A549 (cell line): ENCODE measurements at regions not wholly inside any gene's neighbourhood (a gene's known extent, or its start where the extent isn't known, plus 50 kb on each side); places are given as distances from the start of the nearest gene placed in this dataset.
A peak's percentile ranks its signal among the peaks of the same experiment; 100 is the strongest.

Experiments
- ATAC-seq, 2 experiments: fragments of 200-7000 bp in 1 of 2; fragments of >200 bp in 1 of 2; cut with Nextera tagmentation in 1 of 2; cut with Tn5 transposase in 1 of 2; 3 replicates each; pipeline versions ENCODE4 v1.8.0 to v1.9.1; 2018 to 2020; ENCODE audit warnings: mild to moderate bottlenecking in 1 of 2, moderate library complexity in 1 of 2
- CTCF ChIA-PET: fragments of 300-600 bp; sonication (Branson Sonifier 250); formaldehyde crosslinking; extraction: SDS; loops from one replicate; lab custom pipeline; 2021; ENCODE audit warnings: antibody characterized with exemption, inconsistent platforms; lab: Yijun Ruan, JAX
- POLR2A ChIA-PET: fragments of 350-600 bp; formaldehyde crosslinking; extraction: SDS; loops from one replicate; lab custom pipeline; 2021; ENCODE audit warnings: antibody characterized with exemption, inconsistent platforms; lab: Yijun Ruan, JAX
- DNase-seq, 2 experiments: peaks; one replicate each; pipeline versions ENCODE4 v3.0.0 to v3.0.0-alpha.2; 2011 to 2016; ENCODE audit warnings: low read depth in 1 of 2, low spot score in 1 of 2
- FAIRE-seq: peaks from 2 replicates; lab custom pipeline; 2011; peaks lifted over from hg19 to GRCh38; lab: Jason Lieb, UNC
- H3K27ac ChIP-seq, 2 experiments: fragments of >200 bp; sonication (Bioruptor Twin); formaldehyde crosslinking; 3 replicates each; pipeline ENCODE4 v1.5.1; 2016 to 2017
- H3K4me1 ChIP-seq: fragments of >200 bp; sonication (Bioruptor Twin); formaldehyde crosslinking; 3 replicates; pipeline ENCODE4 v1.6.1; 2016
- H3K4me2 ChIP-seq: fragments of >200 bp; sonication (Bioruptor Twin); formaldehyde crosslinking; 3 replicates; pipeline ENCODE4 v1.6.1; 2016
- H3K4me3 ChIP-seq: fragments of >200 bp; sonication (Bioruptor Twin); formaldehyde crosslinking; 3 replicates; pipeline ENCODE4 v1.5.1; 2016
- H3K9me3 ChIP-seq: fragments of >200 bp; sonication (Bioruptor Twin); formaldehyde crosslinking; 3 replicates; pipeline ENCODE4 v1.6.1; 2016
- CEBPB ChIP-seq, 2 experiments: fragments of >200 bp in 1 of 2; sonication (Bioruptor Twin) in 1 of 2; formaldehyde crosslinking in 1 of 2; IDR thresholded peaks; 2 replicates each; pipeline ENCODE4 v1.6.1; 2012 to 2016
- CHD4 ChIP-seq: fragments of 200-600 bp; sonication (generic); IDR thresholded peaks from 2 replicates; pipeline ENCODE4 v1.6.1; 2016; ENCODE audit warnings: antibody characterized with exemption, mild to moderate bottlenecking, borderline replicate concordance
- EHMT2 ChIP-seq: fragments of 200-600 bp; sonication (generic); IDR thresholded peaks from 2 replicates; pipeline ENCODE4 v1.6.1; 2016; ENCODE audit warnings: antibody characterized with exemption, low read depth, mild to moderate bottlenecking, moderate library complexity
- FOSB ChIP-seq: fragments of 250-450 bp; sonication (Bioruptor Pico); IDR thresholded peaks from 2 replicates; pipeline ENCODE4 v1.5.0; 2020; ENCODE audit warnings: mild to moderate bottlenecking, moderate library complexity
- FOXS1 ChIP-seq: fragments of 250-450 bp; sonication (Bioruptor Pico); IDR thresholded peaks from 2 replicates; pipeline ENCODE4 v1.5.0; 2020; ENCODE audit warnings: mild to moderate bottlenecking, moderate library complexity
- HDAC2 ChIP-seq: fragments of 200-600 bp; sonication (generic); IDR thresholded peaks from 2 replicates; pipeline ENCODE4 v1.6.1; 2016
- HOXB13 ChIP-seq: fragments of 250-450 bp; sonication (Bioruptor Pico); IDR thresholded peaks from 2 replicates; pipeline ENCODE4 v1.5.0; 2020; ENCODE audit warnings: low read depth, mild to moderate bottlenecking, moderate library complexity
- HOXB5 ChIP-seq: fragments of 250-450 bp; sonication (Bioruptor Pico); IDR thresholded peaks from 2 replicates; pipeline ENCODE4 v1.5.0; 2020; ENCODE audit warnings: mild to moderate bottlenecking, moderate library complexity
- MAFK ChIP-seq: fragments of 450-650 bp; IDR thresholded peaks from 2 replicates; pipeline ENCODE4 v1.6.1; 2014; ENCODE audit not compliant: partially characterized antibody
- MYC ChIP-seq: IDR thresholded peaks from 2 replicates; pipeline ENCODE4 v1.6.1; 2012; ENCODE audit warnings: mild to moderate bottlenecking, inconsistent platforms, low read length, improper control_type of control experiment, borderline replicate concordance
- NR3C1 ChIP-seq: fragments of >200 bp; sonication (Bioruptor Twin); formaldehyde crosslinking; IDR thresholded peaks from 3 replicates; pipeline ENCODE4 v1.6.1; 2017
- POLR2A ChIP-seq: IDR thresholded peaks from 2 replicates; pipeline ENCODE4 v1.6.1; 2012; ENCODE audit warnings: mild to moderate bottlenecking, low read length
- POLR2AphosphoS2 ChIP-seq: conservative IDR thresholded peaks from 2 replicates; pipeline ENCODE4 v1.6.1; 2012; ENCODE audit warnings: low read length, improper control_type of control experiment, inconsistent platforms
- RARB ChIP-seq: fragments of 250-450 bp; sonication (Bioruptor Pico); IDR thresholded peaks from 2 replicates; pipeline ENCODE4 v1.8.0; 2021; ENCODE audit warnings: mild to moderate bottlenecking, moderate library complexity
- RFX5 ChIP-seq: fragments of 450-650 bp; IDR thresholded peaks from 2 replicates; pipeline ENCODE4 v1.7.1; 2014; ENCODE audit warnings: antibody characterized with exemption, mild to moderate bottlenecking, moderate library complexity
- SREBF2 ChIP-seq: fragments of 450-650 bp; IDR thresholded peaks from 2 replicates; pipeline ENCODE4 v1.6.1; 2014; ENCODE audit warnings: mild to moderate bottlenecking, moderate library complexity
- ZFP36 ChIP-seq: fragments of 450-650 bp; IDR thresholded peaks from 2 replicates; pipeline ENCODE4 v1.6.1; 2014; ENCODE audit warnings: borderline replicate concordance; ENCODE audit not compliant: partially characterized antibody
- WGBS: methylation state at CpG from one replicate; pipeline ENCODE4 v1.1.6; 2017; ENCODE audit errors: missing lambda C conversion rate; 5-methylcytosine and 5-hydroxymethylcytosine counted together
- TF ChIP-seq, protein P1 (sequence below): IDR thresholded peaks from 2 replicates; pipeline ENCODE4 v1.6.1; 2012
- TF ChIP-seq, protein P2 (sequence below): fragments of >200 bp; sonication (Bioruptor Twin); formaldehyde crosslinking; IDR thresholded peaks from 3 replicates; pipeline ENCODE4 v1.6.1; 2016
- TF ChIP-seq, protein P3 (sequence below): fragments of 200-600 bp; sonication (generic); IDR thresholded peaks from 2 replicates; pipeline ENCODE4 v1.6.1; 2016; ENCODE audit warnings: antibody characterized with exemption, mild to moderate bottlenecking, moderate library complexity
- TF ChIP-seq, protein P4 (sequence below): fragments of 250-450 bp; sonication (Bioruptor Pico); IDR thresholded peaks from 2 replicates; pipeline ENCODE4 v1.5.0; 2020; ENCODE audit warnings: low read depth, mild to moderate bottlenecking, moderate library complexity
- TF ChIP-seq, protein P5 (sequence below): fragments of 250-450 bp; sonication (Bioruptor Pico); IDR thresholded peaks from 2 replicates; pipeline ENCODE4 v1.5.0; 2021; ENCODE audit warnings: mild to moderate bottlenecking, moderate library complexity, borderline replicate concordance

DNA sequence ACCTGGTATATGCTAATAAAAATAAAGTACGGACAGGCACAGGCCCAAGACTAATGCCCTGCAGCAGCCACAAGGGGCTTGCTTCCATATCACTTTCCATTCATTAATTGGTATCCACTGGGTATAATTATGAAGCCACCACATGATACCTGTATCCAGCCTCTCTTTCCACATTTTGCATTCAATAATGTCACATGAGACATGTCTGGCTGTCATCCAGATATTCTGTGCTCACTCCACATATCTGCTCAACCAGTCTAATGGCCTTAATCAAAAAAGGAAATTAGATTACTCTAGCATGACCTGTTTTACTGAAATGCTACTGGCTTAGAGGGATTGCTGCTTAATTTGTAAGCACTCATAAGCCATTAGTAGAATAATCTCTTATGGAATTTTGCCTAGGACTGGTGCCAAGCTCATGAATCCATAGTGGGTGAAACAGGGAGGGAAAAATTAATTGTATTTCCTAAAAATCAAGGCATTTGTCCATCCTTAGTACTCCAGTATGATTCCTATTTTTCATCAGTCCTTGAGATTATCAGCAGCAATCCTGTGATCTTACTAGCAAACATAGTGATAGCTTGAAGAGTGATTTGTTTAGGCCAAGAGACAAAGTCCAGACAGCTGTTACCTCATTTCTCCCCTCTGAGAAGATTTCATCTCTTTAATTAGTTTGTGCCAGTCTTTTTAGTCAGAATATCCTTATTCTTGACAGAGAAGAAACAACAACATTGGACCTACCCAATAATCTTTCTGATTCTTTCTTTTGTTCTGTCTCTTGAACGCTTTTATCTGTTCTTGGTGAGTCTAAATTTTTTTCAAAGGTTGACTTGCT lies 119.2 kb upstream of the ABCA1 start (continued):
- no peak for TF ChIP-seq SREBF2
- no peak for TF ChIP-seq POLR2AphosphoS2

DNA sequence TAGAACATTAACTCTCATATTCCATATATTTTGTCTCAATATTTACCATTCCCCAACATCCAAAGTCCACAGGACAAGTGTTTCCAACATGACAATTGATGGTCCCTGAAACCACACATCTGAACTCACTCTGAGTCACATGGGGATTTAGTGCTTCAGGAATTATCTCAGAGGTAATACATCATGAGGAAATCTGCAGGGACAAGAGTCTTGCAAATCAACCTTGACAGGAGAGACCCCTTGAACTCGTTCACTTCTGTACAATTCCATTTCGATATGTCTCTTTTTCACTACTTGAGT lies 119.7 kb upstream of the ABCA1 start:
- Histone ChIP-seq H3K4me1 (peaks cover 12% of the 10 kb centered on the region), H3K4me3 (no peak overlapping the region), H3K27ac (0 out of 6 replicates have a peak overlapping the region, but pooled peaks of 1 of the 2 experiments have one; percentile 27), H3K9me3 (no peaks in the 10 kb centered on the region), H3K4me2 (0 out of 3 replicates have a peak overlapping the region, but pooled peaks have one; percentile 25)
- TF ChIP-seq CEBPB (IDR thresholded peaks at IDR 0.05) (no peak), FOSB (CRISPR knock-in tag) (no peak), MAFK (no peak), HOXB13 (CRISPR knock-in tag) (no peak), FOXS1 (CRISPR knock-in tag) (no peak)
- TF ChIP-seq, protein P1, sequence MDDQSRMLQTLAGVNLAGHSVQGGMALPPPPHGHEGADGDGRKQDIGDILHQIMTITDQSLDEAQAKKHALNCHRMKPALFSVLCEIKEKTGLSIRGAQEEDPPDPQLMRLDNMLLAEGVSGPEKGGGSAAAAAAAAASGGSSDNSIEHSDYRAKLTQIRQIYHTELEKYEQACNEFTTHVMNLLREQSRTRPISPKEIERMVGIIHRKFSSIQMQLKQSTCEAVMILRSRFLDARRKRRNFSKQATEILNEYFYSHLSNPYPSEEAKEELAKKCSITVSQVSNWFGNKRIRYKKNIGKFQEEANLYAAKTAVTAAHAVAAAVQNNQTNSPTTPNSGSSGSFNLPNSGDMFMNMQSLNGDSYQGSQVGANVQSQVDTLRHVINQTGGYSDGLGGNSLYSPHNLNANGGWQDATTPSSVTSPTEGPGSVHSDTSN: no peak
- TF ChIP-seq, protein P2, sequence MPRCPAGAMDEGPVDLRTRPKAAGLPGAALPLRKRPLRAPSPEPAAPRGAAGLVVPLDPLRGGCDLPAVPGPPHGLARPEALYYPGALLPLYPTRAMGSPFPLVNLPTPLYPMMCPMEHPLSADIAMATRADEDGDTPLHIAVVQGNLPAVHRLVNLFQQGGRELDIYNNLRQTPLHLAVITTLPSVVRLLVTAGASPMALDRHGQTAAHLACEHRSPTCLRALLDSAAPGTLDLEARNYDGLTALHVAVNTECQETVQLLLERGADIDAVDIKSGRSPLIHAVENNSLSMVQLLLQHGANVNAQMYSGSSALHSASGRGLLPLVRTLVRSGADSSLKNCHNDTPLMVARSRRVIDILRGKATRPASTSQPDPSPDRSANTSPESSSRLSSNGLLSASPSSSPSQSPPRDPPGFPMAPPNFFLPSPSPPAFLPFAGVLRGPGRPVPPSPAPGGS: no peak
- POLR2A ChIA-PET: no interaction called here
- DNase-seq (no peak), FAIRE-seq (no peak), ATAC-seq (no peak)
- WGBS: 43% methylated on average over 2 of the region's 2 CpGs
- CTCF ChIA-PET: interaction anchor here (1.2 to 1.3 kb wide), 2 partner anchors 12 to 121 kb away, joined by 4 to 7 read pairs; no protein-coding TSS in a partner anchor

DNA sequence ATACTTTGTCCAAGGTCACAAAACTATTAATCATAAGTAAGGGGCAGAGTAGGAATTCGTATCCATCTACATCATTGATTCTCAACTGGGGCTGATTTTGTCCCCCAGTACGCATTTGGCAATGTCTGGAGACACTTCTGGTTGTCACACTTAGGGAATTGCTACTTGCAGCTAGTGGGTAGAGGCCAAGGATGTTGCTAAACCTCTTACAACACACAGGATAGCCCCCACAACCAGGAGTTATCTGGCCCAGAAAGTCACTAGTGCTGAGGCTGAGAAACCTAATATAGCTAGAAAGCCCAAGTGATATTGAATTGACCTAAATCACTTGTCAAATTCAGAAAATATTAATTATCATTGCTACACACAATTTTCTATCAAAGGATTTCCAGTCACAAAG lies 120.4 kb upstream of the ABCA1 start:
- H3K4me2 ChIP-seq: no peak overlapping the region
- POLR2A ChIA-PET: no interaction called here
- no peaks in the 10 kb centered on the region; the same call in 2 of the 3 replicates for H3K9me3 ChIP-seq
- H3K4me1 ChIP-seq: peaks cover 18% of the 10 kb centered on the region
- ATAC-seq (no peak), FAIRE-seq (no peak), DNase-seq (no peak)
- no peak overlapping the region for H3K4me3 ChIP-seq
- CTCF ChIA-PET: interaction anchor here (1.2 kb wide), 1 partner anchor 122 kb away, joined by 7 read pairs; no protein-coding TSS in a partner anchor
- H3K27ac ChIP-seq: 0 out of 6 replicates have a peak overlapping the region, but pooled peaks of 1 of the 2 experiments have one; percentile 3
- 83% methylated on average over 2 of the region's 2 CpGs for WGBS
- TF ChIP-seq, protein P1: no peak
- TF ChIP-seq CHD4 (no peak), FOXS1 (CRISPR knock-in tag) (no peak), RARB (no peak), POLR2A (no peak), HDAC2 (no peak), EHMT2 (no peak), HOXB5 (no peak), ZFP36 (no peak), MYC (no peak), CEBPB (IDR thresholded peaks at IDR 0.05) (no peak), RFX5 (no peak), NR3C1 (no peak)
- TF ChIP-seq, protein P3, sequence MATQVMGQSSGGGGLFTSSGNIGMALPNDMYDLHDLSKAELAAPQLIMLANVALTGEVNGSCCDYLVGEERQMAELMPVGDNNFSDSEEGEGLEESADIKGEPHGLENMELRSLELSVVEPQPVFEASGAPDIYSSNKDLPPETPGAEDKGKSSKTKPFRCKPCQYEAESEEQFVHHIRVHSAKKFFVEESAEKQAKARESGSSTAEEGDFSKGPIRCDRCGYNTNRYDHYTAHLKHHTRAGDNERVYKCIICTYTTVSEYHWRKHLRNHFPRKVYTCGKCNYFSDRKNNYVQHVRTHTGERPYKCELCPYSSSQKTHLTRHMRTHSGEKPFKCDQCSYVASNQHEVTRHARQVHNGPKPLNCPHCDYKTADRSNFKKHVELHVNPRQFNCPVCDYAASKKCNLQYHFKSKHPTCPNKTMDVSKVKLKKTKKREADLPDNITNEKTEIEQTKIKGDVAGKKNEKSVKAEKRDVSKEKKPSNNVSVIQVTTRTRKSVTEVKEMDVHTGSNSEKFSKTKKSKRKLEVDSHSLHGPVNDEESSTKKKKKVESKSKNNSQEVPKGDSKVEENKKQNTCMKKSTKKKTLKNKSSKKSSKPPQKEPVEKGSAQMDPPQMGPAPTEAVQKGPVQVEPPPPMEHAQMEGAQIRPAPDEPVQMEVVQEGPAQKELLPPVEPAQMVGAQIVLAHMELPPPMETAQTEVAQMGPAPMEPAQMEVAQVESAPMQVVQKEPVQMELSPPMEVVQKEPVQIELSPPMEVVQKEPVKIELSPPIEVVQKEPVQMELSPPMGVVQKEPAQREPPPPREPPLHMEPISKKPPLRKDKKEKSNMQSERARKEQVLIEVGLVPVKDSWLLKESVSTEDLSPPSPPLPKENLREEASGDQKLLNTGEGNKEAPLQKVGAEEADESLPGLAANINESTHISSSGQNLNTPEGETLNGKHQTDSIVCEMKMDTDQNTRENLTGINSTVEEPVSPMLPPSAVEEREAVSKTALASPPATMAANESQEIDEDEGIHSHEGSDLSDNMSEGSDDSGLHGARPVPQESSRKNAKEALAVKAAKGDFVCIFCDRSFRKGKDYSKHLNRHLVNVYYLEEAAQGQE: no peak
- TF ChIP-seq, protein P2: no peak
- TF ChIP-seq, protein P4, sequence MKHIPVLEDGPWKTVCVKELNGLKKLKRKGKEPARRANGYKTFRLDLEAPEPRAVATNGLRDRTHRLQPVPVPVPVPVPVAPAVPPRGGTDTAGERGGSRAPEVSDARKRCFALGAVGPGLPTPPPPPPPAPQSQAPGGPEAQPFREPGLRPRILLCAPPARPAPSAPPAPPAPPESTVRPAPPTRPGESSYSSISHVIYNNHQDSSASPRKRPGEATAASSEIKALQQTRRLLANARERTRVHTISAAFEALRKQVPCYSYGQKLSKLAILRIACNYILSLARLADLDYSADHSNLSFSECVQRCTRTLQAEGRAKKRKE (CRISPR knock-in tag): no peak
- TF ChIP-seq, protein P5, sequence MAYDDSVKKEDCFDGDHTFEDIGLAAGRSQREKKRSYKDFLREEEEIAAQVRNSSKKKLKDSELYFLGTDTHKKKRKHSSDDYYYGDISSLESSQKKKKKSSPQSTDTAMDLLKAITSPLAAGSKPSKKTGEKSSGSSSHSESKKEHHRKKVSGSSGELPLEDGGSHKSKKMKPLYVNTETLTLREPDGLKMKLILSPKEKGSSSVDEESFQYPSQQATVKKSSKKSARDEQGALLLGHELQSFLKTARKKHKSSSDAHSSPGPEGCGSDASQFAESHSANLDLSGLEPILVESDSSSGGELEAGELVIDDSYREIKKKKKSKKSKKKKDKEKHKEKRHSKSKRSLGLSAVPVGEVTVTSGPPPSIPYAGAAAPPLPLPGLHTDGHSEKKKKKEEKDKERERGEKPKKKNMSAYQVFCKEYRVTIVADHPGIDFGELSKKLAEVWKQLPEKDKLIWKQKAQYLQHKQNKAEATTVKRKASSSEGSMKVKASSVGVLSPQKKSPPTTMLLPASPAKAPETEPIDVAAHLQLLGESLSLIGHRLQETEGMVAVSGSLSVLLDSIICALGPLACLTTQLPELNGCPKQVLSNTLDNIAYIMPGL (CRISPR knock-in tag): no peak
